GM19351 (cell line): ENCODE measurements at regions not wholly inside any gene's neighbourhood (a gene's known extent, or its start where the extent isn't known, plus 50 kb on each side); places are given as distances from the start of the nearest gene placed in this dataset.

Experiments
- ATAC-seq: cut with Tn5 transposase; IDR thresholded peaks from one replicate; pipeline ENCODE4 v1.9.1; 2021; ENCODE audit warnings: mild to moderate bottlenecking, moderate library complexity; ENCODE audit not compliant: unreplicated experiment

- no peak for ATAC-seq
These were observed 128.6 kb upstream of the SNX19 start for GRCh38 chr11:131044851-131045250.

- no peak for ATAC-seq
These were observed 136.1 kb upstream of the SNX19 start for GRCh38 chr11:131052367-131052766.

GRCh38 chr11:131056036-131056435 is 139.8 kb upstream of the SNX19 start:
- ATAC-seq, result no peak

GRCh38 chr11:131063638-131064037 is 147.4 kb upstream of the SNX19 start:
- ATAC-seq, result no peak

GRCh38 chr11:131064373-131064991 is 148.2 kb upstream of the SNX19 start:
- ATAC-seq, result peak; percentile 90

- no peak for ATAC-seq
These were observed 149.4 kb upstream of the SNX19 start for GRCh38 chr11:131065435-131066413.

- no peak for ATAC-seq
These were observed 150.3 kb upstream of the SNX19 start for GRCh38 chr11:131066551-131066950.

- ATAC-seq, result no peak
These were observed 154.1 kb upstream of the SNX19 start for GRCh38 chr11:131070365-131070764.

GRCh38 chr11:131073167-131073566 is 156.9 kb upstream of the SNX19 start:
- no peak for ATAC-seq

GRCh38 chr11:131074573-131074972 is 158.3 kb upstream of the SNX19 start:
- ATAC-seq, result no peak

- ATAC-seq, result no peak
These were observed 161.1 kb upstream of the SNX19 start for GRCh38 chr11:131077340-131077739.

GRCh38 chr11:131079036-131079435 is 162.8 kb upstream of the SNX19 start:
- ATAC-seq, result no peak

GRCh38 chr11:131089727-131090245 is 173.5 kb upstream of the SNX19 start:
- no peak for ATAC-seq

- no peak for ATAC-seq
These were observed 176.2 kb upstream of the SNX19 start for GRCh38 chr11:131092469-131092868.

- ATAC-seq, result no peak
These were observed 178.5 kb upstream of the SNX19 start for GRCh38 chr11:131094827-131095226.

- no peak for ATAC-seq
These were observed 179.4 kb upstream of the SNX19 start for GRCh38 chr11:131095511-131096185.

GRCh38 chr11:131099013-131099412 is 182.7 kb upstream of the SNX19 start:
- no peak for ATAC-seq

GRCh38 chr11:131099746-131100145 is 183.5 kb upstream of the SNX19 start:
- ATAC-seq, result no peak

GRCh38 chr11:131108760-131109159 is 192.5 kb upstream of the SNX19 start:
- no peak for ATAC-seq

GRCh38 chr11:131109257-131109656 is 193.0 kb upstream of the SNX19 start:
- ATAC-seq, result no peak

GRCh38 chr11:131109790-131110189 is 193.5 kb upstream of the SNX19 start:
- ATAC-seq, result no peak
